ENCODE measurements at regions not wholly inside any gene's neighbourhood (a gene's known extent, or its start where the extent isn't known, plus 50 kb on each side); places are given as distances from the start of the nearest gene placed in this dataset.
"Not testable (repeated sequence)": the region's sequence is repeated elsewhere in the genome, so short reads cannot be mapped to it uniquely, and the experiment has no call there.

DNA sequence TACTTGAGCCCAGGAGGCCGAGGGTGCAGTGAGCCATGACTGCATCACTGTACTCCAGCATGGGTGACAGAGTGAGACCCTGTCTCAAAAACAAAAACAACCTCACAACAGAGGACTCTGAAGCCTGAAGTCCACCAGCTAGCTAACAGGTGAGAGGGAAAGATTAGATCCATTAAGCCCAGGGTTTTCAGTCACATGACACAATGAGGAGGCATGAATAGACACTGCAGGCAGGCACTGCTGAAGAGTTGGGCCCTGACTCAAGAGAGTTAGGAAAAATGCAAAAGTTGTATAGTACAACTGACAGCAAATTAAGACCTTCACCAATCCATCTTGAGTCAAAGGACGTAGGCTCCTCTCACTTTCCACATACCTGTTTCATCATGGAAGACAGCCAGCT, 64.9 kb downstream of the IARS1 start:
- ChIA-PET CTCF (interaction anchor here (1.4 kb wide), 1 partner anchor 14 kb away, joined by 4 read pairs; no protein-coding TSS in a partner anchor), POLR2A (interaction anchor here (0.6 kb wide), 2 partner anchors 21 to 32 kb away, joined by 3 to 6 read pairs; no protein-coding TSS in a partner anchor)
- Histone ChIP-seq H3K27me3 (ENCODE audit: control insufficient read depth, insufficient read depth, low read length) (no peaks in the 10 kb centered on the region), H3K4me3 (ENCODE audit: low read depth, low read length) (no peak overlapping the region), H3K27ac (ENCODE audit: low read depth, low read length) (no peak overlapping the region), H3K9me3 (ENCODE audit: control insufficient read depth, insufficient read depth, low read length) (no peaks in the 10 kb centered on the region)
- no peak for DNase-seq (ENCODE audit: low read depth, low spot score)
- TF ChIP-seq, protein P1, sequence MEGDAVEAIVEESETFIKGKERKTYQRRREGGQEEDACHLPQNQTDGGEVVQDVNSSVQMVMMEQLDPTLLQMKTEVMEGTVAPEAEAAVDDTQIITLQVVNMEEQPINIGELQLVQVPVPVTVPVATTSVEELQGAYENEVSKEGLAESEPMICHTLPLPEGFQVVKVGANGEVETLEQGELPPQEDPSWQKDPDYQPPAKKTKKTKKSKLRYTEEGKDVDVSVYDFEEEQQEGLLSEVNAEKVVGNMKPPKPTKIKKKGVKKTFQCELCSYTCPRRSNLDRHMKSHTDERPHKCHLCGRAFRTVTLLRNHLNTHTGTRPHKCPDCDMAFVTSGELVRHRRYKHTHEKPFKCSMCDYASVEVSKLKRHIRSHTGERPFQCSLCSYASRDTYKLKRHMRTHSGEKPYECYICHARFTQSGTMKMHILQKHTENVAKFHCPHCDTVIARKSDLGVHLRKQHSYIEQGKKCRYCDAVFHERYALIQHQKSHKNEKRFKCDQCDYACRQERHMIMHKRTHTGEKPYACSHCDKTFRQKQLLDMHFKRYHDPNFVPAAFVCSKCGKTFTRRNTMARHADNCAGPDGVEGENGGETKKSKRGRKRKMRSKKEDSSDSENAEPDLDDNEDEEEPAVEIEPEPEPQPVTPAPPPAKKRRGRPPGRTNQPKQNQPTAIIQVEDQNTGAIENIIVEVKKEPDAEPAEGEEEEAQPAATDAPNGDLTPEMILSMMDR (IDR thresholded peaks at IDR 0.05; ENCODE audit: low read depth, low read length): no peak

DNA sequence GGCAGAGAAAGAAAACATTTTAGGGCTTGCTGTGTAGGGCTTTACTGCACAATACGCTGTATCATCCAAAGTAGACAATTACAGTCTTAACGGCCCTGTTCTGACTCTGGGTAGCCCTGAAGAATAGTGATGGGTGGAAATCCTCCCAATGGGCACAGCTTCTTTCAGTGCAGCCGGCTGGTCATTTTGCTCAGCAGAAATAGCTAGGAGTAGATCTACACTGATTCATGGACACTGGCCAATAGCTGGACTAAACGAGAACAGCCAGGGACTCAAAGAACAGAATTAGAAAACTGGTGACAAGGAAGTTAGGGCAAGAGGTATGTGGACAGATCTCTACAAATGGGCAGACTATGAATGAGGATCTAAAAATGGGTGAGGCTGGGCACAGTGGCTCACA, 69.3 kb downstream of the IARS1 start:
- Histone ChIP-seq H3K9me3 (ENCODE audit: control insufficient read depth, insufficient read depth, low read length) (no peaks in the 10 kb centered on the region; the same call in 1 of the 2 replicates), H3K4me3 (ENCODE audit: low read depth, low read length) (no peak overlapping the region), H3K27ac (ENCODE audit: low read depth, low read length) (no peak overlapping the region), H3K27me3 (ENCODE audit: control insufficient read depth, insufficient read depth, low read length) (no peaks in the 10 kb centered on the region)
- no peak for DNase-seq (ENCODE audit: low read depth, low spot score)
- POLR2A ChIA-PET: no interaction called here
- TF ChIP-seq, protein P1 (IDR thresholded peaks at IDR 0.05; ENCODE audit: low read depth, low read length): no peak
- CTCF ChIA-PET: interaction anchor here (1.0 kb wide), 3 partner anchors 84 to 86 kb away, joined by 3 read pairs; no protein-coding TSS in a partner anchor

DNA sequence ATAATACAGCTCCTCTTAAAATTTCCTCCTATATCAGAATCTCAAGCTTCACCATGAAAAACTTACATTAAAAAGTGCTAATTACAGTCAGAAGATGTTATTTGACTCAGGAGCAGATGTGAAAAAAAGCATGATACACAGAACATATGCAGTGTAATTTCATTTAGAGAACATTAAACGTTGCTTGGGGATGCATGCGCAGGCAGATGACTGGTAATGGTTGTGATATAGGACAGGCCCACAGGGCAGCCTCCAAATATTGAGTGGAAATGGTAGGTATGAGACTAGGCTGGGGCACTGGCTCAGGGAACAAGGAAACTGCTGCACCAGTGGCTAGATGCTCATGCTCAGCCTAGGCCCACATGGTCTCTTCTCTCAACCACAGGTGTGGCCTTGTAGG, 69.7 kb downstream of the IARS1 start:
- DNase-seq (ENCODE audit: low read depth, low spot score): no peak
- ChIA-PET POLR2A (no interaction called here), CTCF (interaction anchor here (1.0 kb wide), 2 partner anchors 83 to 85 kb away, joined by 3 read pairs; no protein-coding TSS in a partner anchor)
- no peaks in the 10 kb centered on the region for H3K27me3 ChIP-seq (ENCODE audit: control insufficient read depth, insufficient read depth, low read length)
- no peak overlapping the region for H3K27ac ChIP-seq (ENCODE audit: low read depth, low read length)
- TF ChIP-seq, protein P1 (IDR thresholded peaks at IDR 0.05; ENCODE audit: low read depth, low read length): no peak
- no peaks in the 10 kb centered on the region; the same call in 1 of the 2 replicates for H3K9me3 ChIP-seq (ENCODE audit: control insufficient read depth, insufficient read depth, low read length)
- H3K4me3 ChIP-seq (ENCODE audit: low read depth, low read length): no peak overlapping the region

DNA sequence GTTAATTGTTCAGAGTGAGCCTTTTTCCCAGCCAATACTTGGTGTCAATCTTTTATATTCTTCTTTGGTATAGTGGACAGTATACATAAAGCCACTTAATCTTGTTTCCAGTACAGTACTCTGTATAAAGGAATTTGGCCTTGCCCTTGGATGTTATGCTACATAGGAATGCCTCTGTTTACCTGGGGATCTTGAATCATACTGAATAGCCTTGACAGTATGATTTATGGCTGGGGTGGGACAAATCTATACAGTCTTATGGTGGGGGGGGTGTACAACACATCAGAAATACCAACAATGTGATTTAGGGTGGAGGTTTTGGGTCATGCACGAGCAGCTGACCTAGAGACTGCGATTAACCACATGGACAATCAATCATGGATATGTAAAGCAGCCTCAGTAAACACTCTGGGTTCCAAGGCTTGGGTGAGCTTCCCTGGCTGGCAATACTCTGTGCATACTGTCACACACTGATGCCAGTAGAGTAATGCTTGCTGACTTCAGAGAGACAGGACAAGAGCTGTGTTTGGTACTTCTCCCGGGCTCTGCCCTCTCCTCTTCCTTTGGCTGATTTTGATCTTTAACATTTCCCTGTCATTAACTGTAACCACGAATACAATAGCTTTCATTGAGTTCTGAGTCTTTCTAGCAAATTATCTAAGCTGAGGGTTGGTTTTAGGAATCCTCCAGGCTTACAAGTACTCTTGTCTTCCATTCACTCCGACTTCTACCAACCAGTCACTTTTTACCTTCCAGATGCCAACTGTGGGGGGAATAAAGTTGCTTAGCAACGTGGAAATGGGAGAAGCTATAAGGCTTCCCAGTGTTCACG, 84.6 kb downstream of the IARS1 start:
- DNase-seq (ENCODE audit: low read depth, low spot score): no peak
- CTCF ChIA-PET: interaction anchor here (0.7 to 1.0 kb wide), 2 partner anchors 69 to 70 kb away, joined by 3 read pairs; no protein-coding TSS in a partner anchor
- TF ChIP-seq, protein P1 (IDR thresholded peaks at IDR 0.05; ENCODE audit: low read depth, low read length): no peak
- POLR2A ChIA-PET: interaction anchor here (0.6 to 0.7 kb wide), 3 partner anchors 13 to 318 kb away, joined by 6 to 10 read pairs (median 9); no protein-coding TSS in a partner anchor
- H3K9me3 ChIP-seq (ENCODE audit: control insufficient read depth, insufficient read depth, low read length): no peaks in the 10 kb centered on the region
- H3K27me3 ChIP-seq (ENCODE audit: control insufficient read depth, insufficient read depth, low read length): no peaks in the 10 kb centered on the region
- no peak overlapping the region for H3K27ac ChIP-seq (ENCODE audit: low read depth, low read length)
- H3K4me3 ChIP-seq (ENCODE audit: low read depth, low read length): no peak overlapping the region

DNA sequence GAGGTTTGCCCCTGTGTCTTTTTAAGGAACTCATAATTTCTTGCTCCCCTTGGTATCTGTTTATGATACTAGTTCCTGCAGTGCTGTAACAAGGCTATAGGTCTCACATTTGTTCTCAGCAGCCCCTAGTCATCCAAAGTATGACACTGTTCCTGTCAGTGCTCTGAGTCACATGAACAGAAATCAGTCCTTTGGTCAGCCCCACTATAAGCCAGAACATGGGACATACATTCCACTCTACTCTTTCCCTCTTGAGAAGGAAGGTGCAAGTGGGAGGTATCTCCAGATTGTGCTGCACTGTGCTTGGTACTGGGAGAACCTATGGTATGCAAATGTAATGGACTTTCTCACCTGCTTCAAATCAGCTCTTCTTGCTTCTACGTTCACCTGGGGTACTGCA, 87.0 kb downstream of the IARS1 start:
- H3K27ac ChIP-seq (ENCODE audit: low read depth, low read length): peak overlapping the region; percentile 11
- POLR2A ChIA-PET: no interaction called here
- no peak for DNase-seq (ENCODE audit: low read depth, low spot score)

DNA sequence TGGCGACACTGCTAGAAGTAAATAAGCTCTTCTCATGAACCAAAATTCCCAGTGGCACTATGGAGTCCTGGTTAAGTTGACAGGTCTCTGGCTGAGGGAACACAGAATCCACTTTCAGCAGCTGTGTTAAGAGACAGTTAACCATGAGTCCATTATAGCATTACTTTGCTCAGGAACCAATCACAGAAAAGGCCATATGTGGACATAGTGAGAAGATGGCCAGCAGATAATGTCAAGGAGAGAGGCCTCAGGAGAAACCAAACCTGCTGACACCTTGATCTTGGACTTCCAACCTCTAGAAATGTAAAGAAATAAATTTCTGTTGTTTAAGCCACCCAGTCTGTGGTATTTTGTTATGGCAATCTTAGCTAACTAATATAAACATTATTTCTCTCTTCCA, 88.7 kb upstream of the SPTLC1 start:
- CTCF ChIA-PET: interaction anchor here (0.6 to 2.7 kb wide), 2 partner anchors 33 to 64 kb away, joined by 3 to 15 read pairs; no protein-coding TSS in a partner anchor
- POLR2A ChIA-PET; H3K9me3 ChIP-seq (ENCODE audit: control insufficient read depth, insufficient read depth, low read length); H3K4me3 ChIP-seq (ENCODE audit: low read depth, low read length); DNase-seq (ENCODE audit: low read depth, low spot score); H3K27me3 ChIP-seq (ENCODE audit: control insufficient read depth, insufficient read depth, low read length); H3K27ac ChIP-seq (ENCODE audit: low read depth, low read length): not testable (repeated sequence)

More for the DNA sequence above, 87.0 kb downstream of the IARS1 start:
- no peaks in the 10 kb centered on the region for H3K9me3 ChIP-seq (ENCODE audit: control insufficient read depth, insufficient read depth, low read length)
- no peaks in the 10 kb centered on the region for H3K27me3 ChIP-seq (ENCODE audit: control insufficient read depth, insufficient read depth, low read length)
- no peak overlapping the region for H3K4me3 ChIP-seq (ENCODE audit: low read depth, low read length)
- CTCF ChIA-PET: no interaction called here
- TF ChIP-seq, protein P1 (IDR thresholded peaks at IDR 0.05; ENCODE audit: low read depth, low read length): no peak

DNA sequence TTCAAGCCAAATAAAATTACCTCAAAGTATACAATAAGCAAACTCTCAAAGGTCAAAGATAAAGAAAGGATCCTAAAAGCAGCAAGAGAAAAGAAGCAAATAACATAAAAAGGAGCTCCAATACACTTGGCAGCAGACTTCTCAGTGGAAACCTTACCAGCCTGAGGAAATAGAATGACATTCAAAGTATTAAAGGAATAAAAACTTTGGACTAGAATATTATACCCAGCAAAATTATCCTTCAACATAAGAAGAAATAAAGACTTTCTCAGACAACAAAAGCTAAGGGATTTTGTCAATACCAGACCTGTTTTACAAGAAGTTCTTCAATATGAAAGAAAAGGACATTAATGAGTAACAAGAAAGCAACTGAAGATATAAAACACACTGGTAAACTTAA, 83.0 kb upstream of the SPTLC1 start:
- H3K27me3 ChIP-seq (ENCODE audit: control insufficient read depth, insufficient read depth, low read length); DNase-seq (ENCODE audit: low read depth, low spot score); H3K4me3 ChIP-seq (ENCODE audit: low read depth, low read length); H3K9me3 ChIP-seq (ENCODE audit: control insufficient read depth, insufficient read depth, low read length); POLR2A ChIA-PET; H3K27ac ChIP-seq (ENCODE audit: low read depth, low read length); CTCF ChIA-PET: not testable (repeated sequence)

Measured in AG04450 (cell line).